Thyroid gland (tissue), 4 donors: ENCODE measurements at regions not wholly inside any gene's neighbourhood (a gene's known extent, or its start where the extent isn't known, plus 50 kb on each side); places are given as distances from the start of the nearest gene placed in this dataset.

Source experiments
- DNase-seq, 2 donors: peaks; one replicate each; pipeline ENCODE4 v3.0.0-alpha.2; 2019
- H3K27ac ChIP-seq, 3 donors: fragments of 200-600 bp; sonication (generic); 1 replicate in 2 of 3; 2 replicates in 1 of 3; pipeline ENCODE4 v1.5.1; 2016 to 2019; ENCODE audit warnings: mild to moderate bottlenecking in 1 of 3, moderate library complexity in 1 of 3
- H3K27me3 ChIP-seq: fragments of 200-600 bp; sonication (generic); one replicate; pipeline ENCODE4 v1.5.1; 2019
- H3K36me3 ChIP-seq, 2 donors: fragments of 200-600 bp; sonication (generic); one replicate each; pipeline ENCODE4 v1.5.1; 2016 to 2019
- H3K4me1 ChIP-seq, 2 donors: fragments of 200-600 bp; sonication (generic); one replicate each; pipeline ENCODE4 v1.5.1; 2017 to 2019
- H3K4me3 ChIP-seq, 3 donors: fragments of 200-600 bp; sonication (generic); replicated peaks in 1 of 3; 1 replicate in 2 of 3; 2 replicates in 1 of 3; pipeline ENCODE4 v1.5.1; 2016; ENCODE audit warnings: mild to moderate bottlenecking in 1 of 3
- H3K9me3 ChIP-seq: fragments of 200-600 bp; sonication (generic); one replicate; pipeline ENCODE4 v1.5.1; 2017
- CTCF ChIP-seq, 6 experiments: fragments of 200-600 bp in 3 of 6; fragments of 450-650 bp in 3 of 6; sonication (generic) in 3 of 6; IDR thresholded peaks; one replicate each; pipeline ENCODE4 v1.5.1; 2016 to 2019; ENCODE audit warnings: antibody characterized with exemption in 6 of 6, mild to moderate bottlenecking in 2 of 6, inconsistent platforms in 1 of 6, moderate library complexity in 1 of 6
- POLR2A ChIP-seq, 2 donors: fragments of 450-650 bp; IDR thresholded peaks; one replicate each; pipeline ENCODE4 v1.6.1; 2017; ENCODE audit warnings: antibody characterized with exemption in 2 of 2, mild to moderate bottlenecking in 2 of 2, moderate library complexity in 1 of 2
- WGBS, 2 donors: methylation state at CpG; one replicate each; pipeline ENCODE4 v1.1.5; 2017; 5-methylcytosine and 5-hydroxymethylcytosine counted together
- intact Hi-C: fragments of 100-400 bp; cut with DNase I; formaldehyde crosslinking; loops from one replicate; pipeline ENCODE4 v1.15.1; 2023

- WGBS, 2 donors = 81 to 87% methylated on average over 9 to 10 of the region's 12 CpGs
- TF ChIP-seq POLR2A (IDR thresholded peaks at IDR 0.05) = no peak
- TF ChIP-seq CTCF (IDR thresholded peaks at IDR 0.05) = no peak
- intact Hi-C loops = no loop called here
- DNase-seq = no peak
- Histone ChIP-seq H3K27ac (no peak overlapping the region), H3K4me3 (no peak overlapping the region), H3K36me3 (no peaks in the 10 kb centered on the region), H3K9me3 (no peaks in the 10 kb centered on the region), H3K4me1 (no peaks in the 10 kb centered on the region), H3K27me3 (no peaks in the 10 kb centered on the region)
Observed at GRCh38 chr4:156505341-156505955, 466.2 kb downstream of the PDGFC start.

GRCh38 chr4:156503119-156503518, 468.5 kb downstream of the PDGFC start:
- Histone ChIP-seq H3K27ac (no peak overlapping the region), H3K4me3 (no peak overlapping the region), H3K36me3 (no peaks in the 10 kb centered on the region), H3K9me3 (no peaks in the 10 kb centered on the region), H3K4me1 (no peaks in the 10 kb centered on the region), H3K27me3 (no peaks in the 10 kb centered on the region)
- TF ChIP-seq CTCF (IDR thresholded peaks at IDR 0.05) (no peak), POLR2A (IDR thresholded peaks at IDR 0.05) (no peak)
- intact Hi-C loops = no loop called here
- no peak for DNase-seq
- 80 to 82% methylated on average over 3 of the region's 3 CpGs for WGBS, 2 donors

DNA sequence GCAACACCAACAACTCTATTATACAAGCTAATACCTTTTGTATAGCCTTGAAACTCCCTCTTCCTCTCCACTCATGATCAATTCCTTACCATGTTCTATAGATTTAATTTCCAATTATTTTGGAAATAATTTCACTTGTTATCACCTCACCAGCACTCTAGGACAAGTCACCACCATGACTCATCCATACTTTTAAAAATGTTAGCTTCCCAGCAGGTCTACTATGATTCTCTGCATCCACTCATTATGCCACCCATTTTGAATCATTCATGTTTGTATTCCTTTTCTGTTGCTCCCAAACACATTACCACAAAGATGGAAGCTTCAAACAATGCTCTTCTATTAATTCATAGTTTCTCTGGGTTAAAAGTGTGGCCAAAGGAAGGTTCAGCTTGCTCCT, 469.6 kb downstream of the PDGFC start:
- Histone ChIP-seq H3K27me3 (no peaks in the 10 kb centered on the region), H3K4me3 (no peak overlapping the region), H3K4me1 (no peaks in the 10 kb centered on the region), H3K36me3 (no peaks in the 10 kb centered on the region), H3K9me3 (no peaks in the 10 kb centered on the region), H3K27ac (no peak overlapping the region)
- DNase-seq = no peak
- intact Hi-C loops = no loop called here
- TF ChIP-seq POLR2A (IDR thresholded peaks at IDR 0.05) (no peak), CTCF (IDR thresholded peaks at IDR 0.05) (no peak)

GRCh38 chr4:156499684-156500083, 471.9 kb downstream of the PDGFC start:
- no peak for TF ChIP-seq CTCF (IDR thresholded peaks at IDR 0.05)
- H3K27ac ChIP-seq = no peak overlapping the region
- no peaks in the 10 kb centered on the region for H3K9me3 ChIP-seq
- 86 to 94% methylated on average over 2 of the region's 2 CpGs for WGBS, 2 donors
- H3K4me1 ChIP-seq = no peaks in the 10 kb centered on the region
- no peaks in the 10 kb centered on the region for H3K36me3 ChIP-seq
- H3K4me3 ChIP-seq = no peak overlapping the region
- no peaks in the 10 kb centered on the region for H3K27me3 ChIP-seq
- intact Hi-C loops = no loop called here
- no peak for DNase-seq

GRCh38 chr4:156497486-156497885, 474.1 kb downstream of the PDGFC start:
- no peaks in the 10 kb centered on the region for H3K9me3 ChIP-seq
- intact Hi-C loops = no loop called here
- no peak for TF ChIP-seq POLR2A (IDR thresholded peaks at IDR 0.05)
- no peak for TF ChIP-seq CTCF (IDR thresholded peaks at IDR 0.05)
- H3K27me3 ChIP-seq = no peaks in the 10 kb centered on the region
- WGBS, 2 donors = 92 to 95% methylated on average over 6 of the region's 6 CpGs
- DNase-seq = no peak
- H3K36me3 ChIP-seq = no peaks in the 10 kb centered on the region
- no peak overlapping the region for H3K4me3 ChIP-seq
- no peaks in the 10 kb centered on the region for H3K4me1 ChIP-seq
- H3K27ac ChIP-seq = no peak overlapping the region
